ENCODE measurements at regions not wholly inside any gene's neighbourhood (a gene's known extent, or its start where the extent isn't known, plus 50 kb on each side); places are given as distances from the start of the nearest gene placed in this dataset.

GRCh38 chr17:62871291-62871690, 63.2 kb upstream of the MARCHF10 start:
- Histone ChIP-seq H3K4me1 (ENCODE audit: insufficient read depth, low read length) (no peaks in the 10 kb centered on the region), H3K79me2 (ENCODE audit: insufficient read depth, low read length) (no peaks in the 10 kb centered on the region), H3K9ac (ENCODE audit: insufficient read depth, low read depth, low read length) (no peak overlapping the region), H3K27me3 (ENCODE audit: control insufficient read depth in 1 of 2, insufficient read depth in 2 of 2, low read length in 2 of 2) (peaks cover 0 to 36% of the 10 kb centered on the region in 2 experiments; a peak in 4 of 5 replicates), H3K9me3 (ENCODE audit: low read length) (no peaks in the 10 kb centered on the region), H2AFZ (ENCODE audit: low read length) (no peak overlapping the region), H3K27ac (ENCODE audit: extremely low read length, insufficient read depth, low read length) (no peak overlapping the region), H3K36me3 (replicated peaks in 1 of 2; ENCODE audit: control insufficient read depth in 1 of 2, insufficient read depth in 2 of 2, low read length in 2 of 2) (no peaks in the 10 kb centered on the region), H3K4me3 (replicated peaks in 1 of 3; ENCODE audit: insufficient read depth in 1 of 3, low read depth in 2 of 3, low read length in 3 of 3) (no peak overlapping the region), H4K20me1 (ENCODE audit: insufficient read depth, low read length) (no peaks in the 10 kb centered on the region), H3K4me2 (ENCODE audit: low read depth, low read length) (no peak overlapping the region)
- intact Hi-C loops (cut with micrococcal nuclease; ENCODE audit: unreplicated experiment), result no loop called here
- in situ Hi-C loops (cut with HindIII; ENCODE audit: extremely low pct_ligation_motif_present, low pct_unique_long_range_greater_than_20kb), result no loop called here
- POLR2A ChIA-PET, result no interaction called here
- CTCF ChIA-PET (ENCODE audit: low intra/inter-chr PET ratio, low total read pairs), result no interaction called here
- ATAC-seq (no peak), FAIRE-seq (no peak), DNase-seq (ENCODE audit: low spot score) (no peak)
- 11% methylated on average over 5 of the region's 5 CpGs for WGBS (ENCODE audit: low lambda C conversion rate)
- no TSS peak for BruUV-seq (replicated peaks)
- TF ChIP-seq ZNF326 (CRISPR knock-in tag; IDR thresholded peaks at IDR 0.05; ENCODE audit: borderline replicate concordance), result no peak
- no peak for TF ChIP-seq AKAP8 (CRISPR knock-in tag; IDR thresholded peaks at IDR 0.05)
- no peak for TF ChIP-seq ZNF740 (CRISPR knock-in tag; IDR thresholded peaks at IDR 0.05)
- no peak for TF ChIP-seq DNMT3B (CRISPR knock-in tag; conservative IDR thresholded peaks at IDR 0.05)
- no peak for TF ChIP-seq LBX2 (CRISPR knock-in tag; IDR thresholded peaks at IDR 0.05; ENCODE audit: borderline replicate concordance)
- TF ChIP-seq GPBP1L1 (CRISPR knock-in tag; IDR thresholded peaks at IDR 0.05), result no peak
- TF ChIP-seq ZNF143 (CRISPR knock-in tag; IDR thresholded peaks at IDR 0.05), result no peak
- no peak for TF ChIP-seq ZFP62 (CRISPR knock-in tag; IDR thresholded peaks at IDR 0.05)
- TF ChIP-seq ZNF543 (CRISPR knock-in tag; IDR thresholded peaks at IDR 0.05), result no peak
- no peak for TF ChIP-seq ARID5B (CRISPR knock-in tag; IDR thresholded peaks at IDR 0.05)
- TF ChIP-seq CHD4 (IDR thresholded peaks at IDR 0.05; ENCODE audit: borderline replicate concordance, low read length), result no peak
- no peak for TF ChIP-seq ZNF557 (CRISPR knock-in tag; IDR thresholded peaks at IDR 0.05)
- TF ChIP-seq MIER3 (CRISPR knock-in tag; IDR thresholded peaks at IDR 0.05; ENCODE audit: borderline replicate concordance), result no peak
- no peak for TF ChIP-seq MAX (IDR thresholded peaks at IDR 0.05)
- no peak for TF ChIP-seq DZIP1 (CRISPR knock-in tag; IDR thresholded peaks at IDR 0.05)
